H1 (cell line): ENCODE measurements at regions not wholly inside any gene's neighbourhood (a gene's known extent, or its start where the extent isn't known, plus 50 kb on each side); places are given as distances from the start of the nearest gene placed in this dataset.

Experiments used
- BCL11A ChIP-seq, 2 experiments: IDR thresholded peaks; one replicate each; pipeline ENCODE4 v1.6.1; 2011; ENCODE audit warnings: low read depth in 2 of 2, low read length in 2 of 2, mild to moderate bottlenecking in 2 of 2
- KDM1A ChIP-seq: fragments of 200-600, 300-600 bp; sonication (generic); IDR thresholded peaks from 2 replicates; pipeline ENCODE4 v1.7.1; 2016; ENCODE audit warnings: mild to moderate bottlenecking, low read length, borderline replicate concordance
- SP2 ChIP-seq: IDR thresholded peaks from 2 replicates; pipeline ENCODE4 v1.6.1; 2012; ENCODE audit warnings: mild to moderate bottlenecking, low read length, inconsistent platforms

DNA sequence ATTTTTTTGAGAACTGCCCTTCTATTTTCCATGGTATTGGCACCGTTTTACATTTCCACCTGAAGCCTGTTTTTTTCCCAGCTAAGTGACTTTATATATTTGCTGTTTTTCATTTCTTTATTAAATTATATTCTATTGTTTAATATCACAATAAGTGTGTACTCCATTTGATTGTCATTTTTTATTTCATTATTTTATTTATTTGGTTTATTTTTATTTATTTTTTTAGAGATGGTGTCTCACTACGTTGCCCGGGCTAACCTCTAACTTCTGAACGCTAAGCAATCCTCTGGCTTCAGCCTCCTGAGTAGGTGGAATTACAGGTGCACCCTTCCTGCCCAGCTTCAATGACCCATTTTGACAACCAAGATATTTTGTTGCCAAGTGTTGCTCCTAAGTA, 202.6 kb downstream of the SIM1 start (continued):
- TF ChIP-seq BCL11A (IDR thresholded peaks at IDR 0.05; ENCODE audit: low read depth in 2 of 2, low read length in 2 of 2) (no peak), KDM1A (no peak), SP2 (no peak)
